Smooth muscle cell (in vitro differentiated cells): ENCODE measurements at regions not wholly inside any gene's neighbourhood (a gene's known extent, or its start where the extent isn't known, plus 50 kb on each side); places are given as distances from the start of the nearest gene placed in this dataset.
A peak's percentile ranks its signal among the peaks of the same experiment; 100 is the strongest.

ENCODE experiments used
- DNase-seq: peaks from one replicate; lab custom pipeline; 2025; ENCODE audit not compliant: unreplicated experiment; lab: John Stamatoyannopoulos, UW
- H2AFZ ChIP-seq: fragments of 200-600 bp; sonication (generic); 2 replicates; pipeline ENCODE4 v1.6.0; 2016; ENCODE audit warnings: antibody characterized with exemption, low read depth, mild to moderate bottlenecking
- H3F3A ChIP-seq: fragments of 200-600 bp; sonication (generic); 2 replicates; pipeline ENCODE4 v1.6.0; 2017; ENCODE audit warnings: antibody characterized with exemption, low read depth
- H3K27ac ChIP-seq: fragments of 200-600 bp; sonication (generic); 2 replicates; pipeline ENCODE4 v1.5.1; 2016; ENCODE audit warnings: low read depth, mild to moderate bottlenecking
- H3K27me3 ChIP-seq: fragments of 200-600 bp; sonication (generic); 2 replicates; pipeline ENCODE4 v1.6.1; 2016; ENCODE audit warnings: low read depth, mild to moderate bottlenecking
- H3K36me3 ChIP-seq: fragments of 200-600 bp; sonication (generic); 2 replicates; pipeline ENCODE4 v1.5.1; 2016; ENCODE audit warnings: low read depth
- H3K4me1 ChIP-seq: fragments of 200-600 bp; sonication (generic); 2 replicates; pipeline ENCODE4 v1.5.1; 2016; ENCODE audit warnings: low read depth
- H3K4me2 ChIP-seq: fragments of 200-600 bp; sonication (generic); 2 replicates; pipeline ENCODE4 v1.6.0; 2016; ENCODE audit warnings: mild to moderate bottlenecking
- H3K4me3 ChIP-seq: fragments of 200-600 bp; sonication (generic); 2 replicates; pipeline ENCODE4 v1.5.1; 2016; ENCODE audit warnings: mild to moderate bottlenecking
- H3K79me2 ChIP-seq: fragments of 200-600 bp; sonication (generic); 2 replicates; pipeline ENCODE4 v1.6.0; 2016; ENCODE audit warnings: low read depth, mild to moderate bottlenecking
- H3K9ac ChIP-seq: fragments of 200-600 bp; sonication (generic); 2 replicates; pipeline ENCODE4 v1.6.0; 2016; ENCODE audit warnings: low read depth
- H3K9me3 ChIP-seq: fragments of 200-600 bp; sonication (generic); replicated peaks from 2 replicates; pipeline ENCODE4 v1.5.1; 2016; ENCODE audit warnings: low read depth
- H4K20me1 ChIP-seq: fragments of 200-600 bp; sonication (generic); 2 replicates; pipeline ENCODE4 v1.6.0; 2016; ENCODE audit warnings: low read depth
- WGBS: methylation state at CpG from one replicate; pipeline ENCODE4 v1.1.7; 2016; ENCODE audit warnings: low lambda C conversion rate; 5-methylcytosine and 5-hydroxymethylcytosine counted together
- TF ChIP-seq, protein P1 (sequence below): fragments of 200-600 bp; sonication (generic); IDR thresholded peaks from 2 replicates; pipeline ENCODE4 v1.5.1; 2017; ENCODE audit warnings: borderline replicate concordance, mild to moderate bottlenecking, antibody characterized with exemption; ENCODE audit not compliant: insufficient read depth, poor library complexity, severe bottlenecking

- Histone ChIP-seq H3K36me3 (no peaks in the 10 kb centered on the region), H3K9ac (no peak overlapping the region), H3K4me1 (peaks cover 15% of the 10 kb centered on the region), H3K9me3 (no peaks in the 10 kb centered on the region), H3F3A (peaks cover 14% of the 10 kb centered on the region), H3K4me2 (no peak overlapping the region), H3K79me2 (no peaks in the 10 kb centered on the region), H2AFZ (no peak overlapping the region), H3K4me3 (no peak overlapping the region), H4K20me1 (no peaks in the 10 kb centered on the region), H3K27me3 (no peaks in the 10 kb centered on the region), H3K27ac (no peak overlapping the region)
- DNase-seq: no peak
- TF ChIP-seq, protein P1, sequence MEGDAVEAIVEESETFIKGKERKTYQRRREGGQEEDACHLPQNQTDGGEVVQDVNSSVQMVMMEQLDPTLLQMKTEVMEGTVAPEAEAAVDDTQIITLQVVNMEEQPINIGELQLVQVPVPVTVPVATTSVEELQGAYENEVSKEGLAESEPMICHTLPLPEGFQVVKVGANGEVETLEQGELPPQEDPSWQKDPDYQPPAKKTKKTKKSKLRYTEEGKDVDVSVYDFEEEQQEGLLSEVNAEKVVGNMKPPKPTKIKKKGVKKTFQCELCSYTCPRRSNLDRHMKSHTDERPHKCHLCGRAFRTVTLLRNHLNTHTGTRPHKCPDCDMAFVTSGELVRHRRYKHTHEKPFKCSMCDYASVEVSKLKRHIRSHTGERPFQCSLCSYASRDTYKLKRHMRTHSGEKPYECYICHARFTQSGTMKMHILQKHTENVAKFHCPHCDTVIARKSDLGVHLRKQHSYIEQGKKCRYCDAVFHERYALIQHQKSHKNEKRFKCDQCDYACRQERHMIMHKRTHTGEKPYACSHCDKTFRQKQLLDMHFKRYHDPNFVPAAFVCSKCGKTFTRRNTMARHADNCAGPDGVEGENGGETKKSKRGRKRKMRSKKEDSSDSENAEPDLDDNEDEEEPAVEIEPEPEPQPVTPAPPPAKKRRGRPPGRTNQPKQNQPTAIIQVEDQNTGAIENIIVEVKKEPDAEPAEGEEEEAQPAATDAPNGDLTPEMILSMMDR: no peak
- 87% methylated on average over 3 of the region's 3 CpGs for WGBS
Measured at GRCh38 chr3:113153499-113154107, 57.8 kb upstream of the BOC start.

- WGBS: 83% methylated on average over 2 of the region's 2 CpGs
- Histone ChIP-seq H3K4me2 (no peak overlapping the region), H3K9ac (no peak overlapping the region), H3K4me1 (peaks cover 5% of the 10 kb centered on the region), H3K4me3 (no peak overlapping the region), H3K79me2 (no peaks in the 10 kb centered on the region), H3K36me3 (no peaks in the 10 kb centered on the region), H3K27ac (no peak overlapping the region), H3K9me3 (no peaks in the 10 kb centered on the region), H3K27me3 (no peaks in the 10 kb centered on the region), H4K20me1 (no peaks in the 10 kb centered on the region), H3F3A (no peaks in the 10 kb centered on the region), H2AFZ (no peak overlapping the region)
- TF ChIP-seq, protein P1: no peak
- no peak for DNase-seq
Measured at GRCh38 chr3:113156816-113157333, 54.5 kb upstream of the BOC start.

DNA sequence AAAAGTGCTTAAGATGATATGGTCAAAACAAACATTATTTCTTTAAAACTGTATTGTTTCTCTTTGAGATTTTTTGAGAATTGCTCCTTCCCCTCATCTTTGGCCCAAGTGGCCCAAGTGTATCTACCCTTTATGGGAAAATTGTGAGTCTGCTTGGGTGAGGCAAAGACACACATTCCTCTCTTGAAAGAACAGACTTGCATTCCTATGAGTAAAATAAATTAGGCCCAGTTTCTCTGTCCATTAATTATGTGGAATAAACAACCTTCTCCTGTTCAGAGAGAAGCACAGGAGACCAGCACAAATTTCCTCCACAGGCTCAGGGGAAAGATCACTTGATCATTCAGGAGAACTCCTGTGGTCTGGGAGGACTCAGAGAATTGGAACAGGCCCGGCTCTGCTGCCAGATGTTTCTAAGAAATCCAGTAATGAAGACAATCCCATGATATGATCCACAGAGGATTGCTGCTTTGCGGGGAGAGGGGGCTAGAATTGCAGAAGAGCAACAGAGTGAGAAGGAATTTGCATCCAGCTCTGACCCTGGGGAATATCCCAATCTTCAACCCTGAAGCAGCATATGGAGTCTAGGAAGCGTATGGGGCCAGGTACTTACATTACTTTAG lies 53.8 kb upstream of the BOC start:
- H3K4me3 ChIP-seq: no peak overlapping the region
- DNase-seq: no peak
- no peaks in the 10 kb centered on the region for H3K36me3 ChIP-seq
- H3K79me2 ChIP-seq: no peaks in the 10 kb centered on the region
- no peaks in the 10 kb centered on the region for H3F3A ChIP-seq
- no peaks in the 10 kb centered on the region for H3K9me3 ChIP-seq
- H3K27me3 ChIP-seq: no peaks in the 10 kb centered on the region
- H2AFZ ChIP-seq: peak overlapping the region; percentile 65
- 45% methylated on average over 3 of the region's 3 CpGs for WGBS
- H3K4me2 ChIP-seq: no peak overlapping the region
- TF ChIP-seq, protein P1: no peak
- H3K9ac ChIP-seq: no peak overlapping the region
- H4K20me1 ChIP-seq: no peaks in the 10 kb centered on the region
- no peaks in the 10 kb centered on the region for H3K4me1 ChIP-seq
- H3K27ac ChIP-seq: peak overlapping the region; percentile 12

DNA sequence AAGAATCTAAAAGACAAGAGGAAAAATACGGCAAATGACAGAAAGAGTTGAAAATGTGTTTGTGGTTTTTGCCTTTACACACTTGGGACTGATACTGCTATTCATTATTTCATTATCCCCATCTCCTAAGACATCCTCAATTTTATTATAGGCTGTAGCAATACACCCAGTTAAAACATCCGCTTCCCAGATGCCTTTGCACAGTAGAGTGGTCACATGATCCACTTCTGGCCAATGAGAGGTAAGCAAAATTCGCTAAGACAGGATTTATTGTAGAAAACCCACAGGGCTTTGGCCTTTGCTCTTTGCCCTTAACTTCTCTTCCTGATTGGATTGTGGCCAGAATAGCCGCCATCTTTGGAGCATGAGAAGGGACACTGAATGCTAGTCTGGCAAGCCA lies 53.2 kb upstream of the BOC start:
- H3K4me1 ChIP-seq: no peaks in the 10 kb centered on the region
- H2AFZ ChIP-seq: peak overlapping the region; percentile 65
- no peak overlapping the region for H3K9ac ChIP-seq
- H3K27ac ChIP-seq: no peak overlapping the region
- H3K36me3 ChIP-seq: no peaks in the 10 kb centered on the region
- no peaks in the 10 kb centered on the region for H3K79me2 ChIP-seq
- H4K20me1 ChIP-seq: no peaks in the 10 kb centered on the region
- 98% methylated on average over 4 of the region's 4 CpGs for WGBS
- H3K27me3 ChIP-seq: no peaks in the 10 kb centered on the region
- TF ChIP-seq, protein P1: no peak
- H3K4me2 ChIP-seq: no peak overlapping the region
- H3K9me3 ChIP-seq: no peaks in the 10 kb centered on the region
- no peaks in the 10 kb centered on the region for H3F3A ChIP-seq
- no peak overlapping the region for H3K4me3 ChIP-seq
- DNase-seq: no peak
